Esophagus (tissue), 2 donors: ENCODE measurements at regions not wholly inside any gene's neighbourhood (a gene's known extent, or its start where the extent isn't known, plus 50 kb on each side); places are given as distances from the start of the nearest gene placed in this dataset.
"Not testable (repeated sequence)": the region's sequence is repeated elsewhere in the genome, so short reads cannot be mapped to it uniquely, and the experiment has no call there.

ENCODE experiments used
- H3K27ac ChIP-seq, 2 donors: one replicate each; pipeline ENCODE4 v1.5.1; 2013; ENCODE audit warnings: low read depth in 2 of 2, mild to moderate bottlenecking in 2 of 2, inconsistent platforms in 1 of 2, low read length in 1 of 2, moderate library complexity in 1 of 2
- H3K27me3 ChIP-seq, 2 donors: one replicate each; pipeline ENCODE4 v1.6.1; 2013; ENCODE audit warnings: low read length in 2 of 2, control low read depth in 1 of 2, mild to moderate bottlenecking in 1 of 2; ENCODE audit not compliant: insufficient read depth in 2 of 2, control insufficient read depth in 1 of 2
- H3K36me3 ChIP-seq, 2 donors: one replicate each; pipeline ENCODE4 v1.6.1; 2013; ENCODE audit warnings: low read length in 1 of 2; ENCODE audit not compliant: control insufficient read depth in 2 of 2, insufficient read depth in 2 of 2
- H3K4me1 ChIP-seq, 2 donors: one replicate each; pipeline ENCODE4 v1.6.1; 2013; ENCODE audit warnings: low read length in 1 of 2; ENCODE audit not compliant: control insufficient read depth in 2 of 2, insufficient read depth in 2 of 2
- H3K4me3 ChIP-seq, 2 donors: one replicate each; pipeline ENCODE4 v1.5.1; 2013; ENCODE audit warnings: low read length in 2 of 2, mild to moderate bottlenecking in 2 of 2, low read depth in 1 of 2, moderate library complexity in 1 of 2
- H3K9me3 ChIP-seq, 2 donors: one replicate each; pipeline ENCODE4 v1.6.1; 2013; ENCODE audit warnings: mild to moderate bottlenecking in 2 of 2, low read depth in 1 of 2, low read length in 1 of 2, moderate library complexity in 1 of 2; ENCODE audit not compliant: control insufficient read depth in 2 of 2, insufficient read depth in 1 of 2
- WGBS, 2 donors: extraction: QIAGEN DNeasy Blood & Tissue Kit; methylation state at CpG; one replicate each; pipeline ENCODE4 v1.1.7; 2013; 5-methylcytosine and 5-hydroxymethylcytosine counted together
- donor health status: healthy with polysubstance abuse.
- donor health status: Bipolar disorder and iron deficiency.

- no peaks in the 10 kb centered on the region for H3K4me1 ChIP-seq
- H3K4me3 ChIP-seq = no peak overlapping the region
- H3K27me3 ChIP-seq = no peaks in the 10 kb centered on the region
- no peaks in the 10 kb centered on the region for H3K36me3 ChIP-seq
- H3K27ac ChIP-seq = no peak overlapping the region
- 71 to 81% methylated on average over 5 of the region's 5 CpGs for WGBS, 2 donors
- no peaks in the 10 kb centered on the region for H3K9me3 ChIP-seq
Measured at GRCh38 chr18:1784113-1784512, 787.2 kb downstream of the METTL4 start.

GRCh38 chr18:1785980-1786379 is 785.3 kb downstream of the METTL4 start:
- H3K9me3 ChIP-seq = not testable (repeated sequence)

GRCh38 chr18:1796636-1797035 is 774.7 kb downstream of the METTL4 start:
- 57 to 60% methylated on average over 3 of the region's 3 CpGs for WGBS, 2 donors
- Histone ChIP-seq H3K9me3 (no peaks in the 10 kb centered on the region), H3K36me3 (no peaks in the 10 kb centered on the region), H3K27ac (no peak overlapping the region), H3K4me1 (no peaks in the 10 kb centered on the region), H3K27me3 (no peaks in the 10 kb centered on the region), H3K4me3 (no peak overlapping the region)

More at GRCh38 chr18:1785980-1786379, 785.3 kb downstream of the METTL4 start:
- H3K27me3 ChIP-seq, H3K4me3 ChIP-seq, H3K27ac ChIP-seq, H3K4me1 ChIP-seq, H3K36me3 ChIP-seq: not testable (repeated sequence)
- WGBS, 2 donors = 61 to 65% methylated on average over 4 of the region's 4 CpGs

- Histone ChIP-seq H3K4me1 (no peaks in the 10 kb centered on the region), H3K36me3 (no peaks in the 10 kb centered on the region), H3K27me3 (no peaks in the 10 kb centered on the region), H3K9me3 (no peaks in the 10 kb centered on the region), H3K27ac (no peak overlapping the region), H3K4me3 (no peak overlapping the region)
- 37 to 41% methylated on average over 2 of the region's 2 CpGs for WGBS, 2 donors
Measured at GRCh38 chr18:1797235-1797634, 774.1 kb downstream of the METTL4 start.

GRCh38 chr18:1805521-1805920 is 765.8 kb downstream of the METTL4 start:
- Histone ChIP-seq H3K9me3 (no peaks in the 10 kb centered on the region), H3K27me3 (no peaks in the 10 kb centered on the region), H3K27ac (no peak overlapping the region), H3K4me3 (no peak overlapping the region), H3K36me3 (no peaks in the 10 kb centered on the region), H3K4me1 (no peaks in the 10 kb centered on the region)
- WGBS, 2 donors = 79 to 84% methylated on average over 4 of the region's 4 CpGs

- Histone ChIP-seq H3K27ac (no peak overlapping the region), H3K9me3 (no peaks in the 10 kb centered on the region), H3K4me1 (no peaks in the 10 kb centered on the region), H3K4me3 (no peak overlapping the region), H3K27me3 (no peaks in the 10 kb centered on the region), H3K36me3 (no peaks in the 10 kb centered on the region)
- WGBS, 2 donors = 84% methylated on average over 7 of the region's 7 CpGs
Measured at GRCh38 chr18:1806884-1807615, 764.3 kb downstream of the METTL4 start.

GRCh38 chr18:1811282-1811681 is 760.0 kb downstream of the METTL4 start:
- no peaks in the 10 kb centered on the region for H3K36me3 ChIP-seq
- no peaks in the 10 kb centered on the region for H3K4me1 ChIP-seq
- no peak overlapping the region for H3K4me3 ChIP-seq
- no peak overlapping the region for H3K27ac ChIP-seq
- H3K27me3 ChIP-seq = no peaks in the 10 kb centered on the region
- no peaks in the 10 kb centered on the region for H3K9me3 ChIP-seq
- 83 to 84% methylated on average over 5 of the region's 5 CpGs for WGBS, 2 donors

GRCh38 chr18:1825296-1825695 is 746.0 kb downstream of the METTL4 start:
- 69 to 79% methylated on average over 2 of the region's 2 CpGs for WGBS, 2 donors
- H3K4me1 ChIP-seq = no peaks in the 10 kb centered on the region
- H3K9me3 ChIP-seq = no peaks in the 10 kb centered on the region
- H3K36me3 ChIP-seq = no peaks in the 10 kb centered on the region
- H3K27me3 ChIP-seq = no peaks in the 10 kb centered on the region
- no peak overlapping the region for H3K27ac ChIP-seq
- H3K4me3 ChIP-seq = no peak overlapping the region

- no peak overlapping the region for H3K4me3 ChIP-seq
- H3K4me1 ChIP-seq = no peaks in the 10 kb centered on the region
- WGBS, 2 donors = 79 to 83% methylated on average over 5 of the region's 5 CpGs
- H3K27me3 ChIP-seq = no peaks in the 10 kb centered on the region
- no peaks in the 10 kb centered on the region for H3K36me3 ChIP-seq
- H3K27ac ChIP-seq = no peak overlapping the region
- no peaks in the 10 kb centered on the region for H3K9me3 ChIP-seq
Measured at GRCh38 chr18:1840878-1841277, 730.4 kb downstream of the METTL4 start.

- Histone ChIP-seq H3K27me3 (no peaks in the 10 kb centered on the region), H3K36me3 (no peaks in the 10 kb centered on the region), H3K9me3 (no peaks in the 10 kb centered on the region), H3K4me1 (no peaks in the 10 kb centered on the region), H3K4me3 (no peak overlapping the region), H3K27ac (no peak overlapping the region)
- 73 to 77% methylated on average over 3 of the region's 3 CpGs for WGBS, 2 donors
Measured at GRCh38 chr18:1846640-1847039, 724.7 kb downstream of the METTL4 start.
